GM12878 (cell line): ENCODE measurements at regions not wholly inside any gene's neighbourhood (a gene's known extent, or its start where the extent isn't known, plus 50 kb on each side); places are given as distances from the start of the nearest gene placed in this dataset.

Experiments
- ATAC-seq: fragments of 200-7000 bp; cut with Tn5 transposase; 3 replicates; pipeline ENCODE4 v1.9.1; 2020; ENCODE audit warnings: mild to moderate bottlenecking, moderate library complexity
- BruUV-seq: library from RNA; stranded (reverse); fragments of 400-500 nt; replicated peaks from 2 replicates; lab custom pipeline; 2021; lab: Mats Ljungman, UMichigan
- CTCF ChIA-PET: fragments of 300-600 bp; sonication (Branson Sonifier 250); formaldehyde crosslinking; extraction: SDS; loops from one replicate; lab custom pipeline; 2021; ENCODE audit warnings: inconsistent platforms; lab: Yijun Ruan, JAX
- POLR2A ChIA-PET: fragments of 350-600 bp; formaldehyde crosslinking; extraction: SDS; loops from one replicate; lab custom pipeline; 2021; ENCODE audit warnings: inconsistent platforms; lab: Charles Lee
- RAD21 ChIA-PET: fragments of 300-600 bp; sonication (Branson Sonifier 250); formaldehyde crosslinking; loops from one replicate; lab custom pipeline; 2023; ENCODE audit warnings: antibody characterized with exemption; ENCODE audit not compliant: unreplicated experiment; lab: Charles Lee
- SMC1A ChIA-PET: fragments of 300-600 bp; sonication (Branson Sonifier 250); formaldehyde crosslinking; loops from one replicate; lab custom pipeline; 2023; ENCODE audit not compliant: unreplicated experiment, uncharacterized antibody; lab: Charles Lee
- DNase-seq: peaks from one replicate; pipeline ENCODE4 v3.0.0-alpha.2; 2011; ENCODE audit warnings: low read depth, low spot score
- FAIRE-seq: peaks from 3 replicates; lab custom pipeline; 2011; peaks lifted over from hg19 to GRCh38; lab: Jason Lieb, UNC
- H2AFZ ChIP-seq: 2 replicates; pipeline ENCODE4 v1.6.0; 2011; ENCODE audit warnings: low read depth, low read length, control low read depth; ENCODE audit not compliant: control insufficient read depth
- H3K27ac ChIP-seq: 2 replicates; pipeline ENCODE4 v1.5.1; 2011; ENCODE audit warnings: control low read depth; ENCODE audit not compliant: control insufficient read depth, insufficient read depth
- H3K27me3 ChIP-seq, 2 experiments: replicated peaks in 1 of 2; 2 replicates each; pipeline versions ENCODE4 v1.6.0 to v1.6.1; 2011; ENCODE audit warnings: low read length in 1 of 2; ENCODE audit not compliant: control insufficient read depth in 2 of 2, insufficient read depth in 2 of 2
- H3K36me3 ChIP-seq, 2 experiments: 2 replicates each; pipeline ENCODE4 v1.5.1; 2011; ENCODE audit warnings: low read length in 1 of 2; ENCODE audit not compliant: control insufficient read depth in 2 of 2, insufficient read depth in 2 of 2
- H3K4me1 ChIP-seq: 2 replicates; pipeline ENCODE4 v1.6.1; 2011; ENCODE audit warnings: mild to moderate bottlenecking, low read length, moderate library complexity, mixed read lengths; ENCODE audit not compliant: control insufficient read depth, insufficient read depth
- H3K4me2 ChIP-seq: 2 replicates; pipeline ENCODE4 v1.6.0; 2011; ENCODE audit warnings: control low read depth; ENCODE audit not compliant: control insufficient read depth, insufficient read depth
- H3K4me3 ChIP-seq: fragments of 200-600 bp; sonication (generic); 2 replicates; pipeline ENCODE4 v1.5.1; 2016
- H3K79me2 ChIP-seq: 2 replicates; pipeline ENCODE4 v1.6.0; 2011; ENCODE audit warnings: low read length; ENCODE audit not compliant: control insufficient read depth, insufficient read depth
- H3K9ac ChIP-seq: 2 replicates; pipeline ENCODE4 v1.8.0; 2011; ENCODE audit warnings: low read length, control low read depth, mixed read lengths; ENCODE audit not compliant: control insufficient read depth, insufficient read depth
- H3K9me3 ChIP-seq: replicated peaks from 3 replicates; pipeline ENCODE4 v1.5.1; 2011; ENCODE audit warnings: mild to moderate bottlenecking, low read length; ENCODE audit not compliant: control insufficient read depth, insufficient read depth
- H4K20me1 ChIP-seq: 2 replicates; pipeline ENCODE4 v1.6.0; 2011; ENCODE audit not compliant: control insufficient read depth, insufficient read depth
- IRF3 ChIP-seq: fragments of 450-650 bp; IDR thresholded peaks from 2 replicates; pipeline ENCODE4 v1.6.1; 2014; ENCODE audit warnings: mild to moderate bottlenecking
- KLF5 ChIP-seq: fragments of 450-650 bp; IDR thresholded peaks from 2 replicates; pipeline ENCODE4 v1.6.1; 2014; ENCODE audit warnings: mild to moderate bottlenecking; ENCODE audit not compliant: partially characterized antibody
- NFXL1 ChIP-seq: fragments of 450-650 bp; IDR thresholded peaks from 2 replicates; pipeline ENCODE4 v1.6.1; 2017; ENCODE audit warnings: antibody characterized with exemption, mild to moderate bottlenecking, borderline replicate concordance
- PAX5 ChIP-seq: IDR thresholded peaks from 2 replicates; pipeline ENCODE4 v1.6.1; 2011; ENCODE audit warnings: low read depth, low read length, borderline replicate concordance
- POU2F2 ChIP-seq: IDR thresholded peaks from 3 replicates; pipeline ENCODE4 v1.6.1; 2011; ENCODE audit warnings: low read depth, mild to moderate bottlenecking, low read length, borderline replicate concordance
- RFX5 ChIP-seq: IDR thresholded peaks from 2 replicates; pipeline ENCODE4 v1.6.1; 2011; ENCODE audit warnings: low read depth, low read length, improper control_type of control experiment
- SPI1 ChIP-seq: IDR thresholded peaks from 2 replicates; pipeline ENCODE4 v1.6.1; 2011; ENCODE audit warnings: low read depth, mild to moderate bottlenecking, low read length, moderate library complexity, borderline replicate concordance; ENCODE audit not compliant: insufficient read depth
- SUZ12 ChIP-seq: fragments of 200-600 bp; sonication (generic); IDR thresholded peaks from one replicate; pipeline ENCODE4 v1.6.1; 2018; ENCODE audit warnings: antibody characterized with exemption, mild to moderate bottlenecking; ENCODE audit not compliant: unreplicated experiment
- ZZZ3 ChIP-seq: IDR thresholded peaks from 2 replicates; pipeline ENCODE4 v1.6.1; 2011; ENCODE audit warnings: low read depth; ENCODE audit not compliant: control insufficient read depth, insufficient read length
- WGBS: methylation state at CpG from one replicate; pipeline ENCODE4 v1.1.6; 2016; ENCODE audit warnings: low lambda C conversion rate; ENCODE audit not compliant: insufficient replicate concordance, insufficient coverage; ENCODE audit errors: missing lambda C conversion rate; 5-methylcytosine and 5-hydroxymethylcytosine counted together
- in situ Hi-C: fragments of 300-500 bp; cut with MboI; formaldehyde crosslinking; loops from 9 replicates; pipeline ENCODE4 v1.14.3; 2018; ENCODE audit warnings: mixed read lengths
- intact Hi-C: fragments of 100-400 bp; cut with micrococcal nuclease; formaldehyde crosslinking; loops from one replicate; pipeline ENCODE4 v1.14.2; 2022; ENCODE audit not compliant: unreplicated experiment
- TF ChIP-seq, protein P1 (sequence below): fragments of 450-650 bp; formaldehyde crosslinking; IDR thresholded peaks from 2 replicates; pipeline ENCODE4 v1.4.0; 2020; ENCODE audit warnings: mild to moderate bottlenecking, moderate library complexity
- TF ChIP-seq, protein P2 (sequence below): fragments of 450-650 bp; IDR thresholded peaks from 2 replicates; pipeline ENCODE4 v1.6.1; 2018; ENCODE audit warnings: borderline replicate concordance, mild to moderate bottlenecking; ENCODE audit not compliant: partially characterized antibody
- TF ChIP-seq, protein P3 (sequence below): fragments of 450-650 bp; IDR thresholded peaks from 2 replicates; pipeline ENCODE4 v1.6.1; 2017; ENCODE audit warnings: antibody characterized with exemption, mild to moderate bottlenecking, moderate library complexity

GRCh38 chr1:118340928-118341910 is 156.2 kb upstream of the SPAG17 start:
- Histone ChIP-seq H3K36me3 (no peaks in the 10 kb centered on the region), H3K4me3 (no peak overlapping the region), H3K27ac (no peak overlapping the region), H3K4me2 (no peak overlapping the region), H3K9ac (no peak overlapping the region), H3K9me3 (no peaks in the 10 kb centered on the region), H4K20me1 (no peaks in the 10 kb centered on the region), H3K27me3 (no peaks in the 10 kb centered on the region), H3K4me1 (no peaks in the 10 kb centered on the region), H3K79me2 (no peaks in the 10 kb centered on the region), H2AFZ (no peak overlapping the region)
- no peak for ATAC-seq
- 9% methylated on average over 5 of the region's 5 CpGs for WGBS
- ChIA-PET RAD21 (no interaction called here), CTCF (no interaction called here), SMC1A (interaction anchor here (1.1 kb wide), 1 partner anchor 28 kb away, joined by 3 read pairs; no protein-coding TSS in a partner anchor), POLR2A (no interaction called here)
- no peak for FAIRE-seq
- no peak for DNase-seq
- no TSS peak for BruUV-seq
- intact Hi-C loops (no loop called here), in situ Hi-C loops (no loop called here)
- TF ChIP-seq KLF5: no peak
- TF ChIP-seq NFXL1: no peak
- TF ChIP-seq, protein P1, sequence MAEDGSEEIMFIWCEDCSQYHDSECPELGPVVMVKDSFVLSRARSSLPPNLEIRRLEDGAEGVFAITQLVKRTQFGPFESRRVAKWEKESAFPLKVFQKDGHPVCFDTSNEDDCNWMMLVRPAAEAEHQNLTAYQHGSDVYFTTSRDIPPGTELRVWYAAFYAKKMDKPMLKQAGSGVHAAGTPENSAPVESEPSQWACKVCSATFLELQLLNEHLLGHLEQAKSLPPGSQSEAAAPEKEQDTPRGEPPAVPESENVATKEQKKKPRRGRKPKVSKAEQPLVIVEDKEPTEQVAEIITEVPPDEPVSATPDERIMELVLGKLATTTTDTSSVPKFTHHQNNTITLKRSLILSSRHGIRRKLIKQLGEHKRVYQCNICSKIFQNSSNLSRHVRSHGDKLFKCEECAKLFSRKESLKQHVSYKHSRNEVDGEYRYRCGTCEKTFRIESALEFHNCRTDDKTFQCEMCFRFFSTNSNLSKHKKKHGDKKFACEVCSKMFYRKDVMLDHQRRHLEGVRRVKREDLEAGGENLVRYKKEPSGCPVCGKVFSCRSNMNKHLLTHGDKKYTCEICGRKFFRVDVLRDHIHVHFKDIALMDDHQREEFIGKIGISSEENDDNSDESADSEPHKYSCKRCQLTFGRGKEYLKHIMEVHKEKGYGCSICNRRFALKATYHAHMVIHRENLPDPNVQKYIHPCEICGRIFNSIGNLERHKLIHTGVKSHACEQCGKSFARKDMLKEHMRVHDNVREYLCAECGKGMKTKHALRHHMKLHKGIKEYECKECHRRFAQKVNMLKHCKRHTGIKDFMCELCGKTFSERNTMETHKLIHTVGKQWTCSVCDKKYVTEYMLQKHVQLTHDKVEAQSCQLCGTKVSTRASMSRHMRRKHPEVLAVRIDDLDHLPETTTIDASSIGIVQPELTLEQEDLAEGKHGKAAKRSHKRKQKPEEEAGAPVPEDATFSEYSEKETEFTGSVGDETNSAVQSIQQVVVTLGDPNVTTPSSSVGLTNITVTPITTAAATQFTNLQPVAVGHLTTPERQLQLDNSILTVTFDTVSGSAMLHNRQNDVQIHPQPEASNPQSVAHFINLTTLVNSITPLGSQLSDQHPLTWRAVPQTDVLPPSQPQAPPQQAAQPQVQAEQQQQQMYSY: no peak
- TF ChIP-seq, protein P2, sequence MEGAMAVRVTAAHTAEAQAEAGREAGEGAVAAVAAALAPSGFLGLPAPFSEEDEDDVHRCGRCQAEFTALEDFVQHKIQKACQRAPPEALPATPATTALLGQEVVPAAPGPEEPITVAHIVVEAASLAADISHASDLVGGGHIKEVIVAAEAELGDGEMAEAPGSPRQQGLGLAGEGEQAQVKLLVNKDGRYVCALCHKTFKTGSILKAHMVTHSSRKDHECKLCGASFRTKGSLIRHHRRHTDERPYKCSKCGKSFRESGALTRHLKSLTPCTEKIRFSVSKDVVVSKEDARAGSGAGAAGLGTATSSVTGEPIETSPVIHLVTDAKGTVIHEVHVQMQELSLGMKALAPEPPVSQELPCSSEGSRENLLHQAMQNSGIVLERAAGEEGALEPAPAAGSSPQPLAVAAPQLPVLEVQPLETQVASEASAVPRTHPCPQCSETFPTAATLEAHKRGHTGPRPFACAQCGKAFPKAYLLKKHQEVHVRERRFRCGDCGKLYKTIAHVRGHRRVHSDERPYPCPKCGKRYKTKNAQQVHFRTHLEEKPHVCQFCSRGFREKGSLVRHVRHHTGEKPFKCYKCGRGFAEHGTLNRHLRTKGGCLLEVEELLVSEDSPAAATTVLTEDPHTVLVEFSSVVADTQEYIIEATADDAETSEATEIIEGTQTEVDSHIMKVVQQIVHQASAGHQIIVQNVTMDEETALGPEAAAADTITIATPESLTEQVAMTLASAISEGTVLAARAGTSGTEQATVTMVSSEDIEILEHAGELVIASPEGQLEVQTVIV: no peak
- TF ChIP-seq IRF3: no peak
- no peak for TF ChIP-seq ZZZ3
- no peak for TF ChIP-seq SPI1
- no peak for TF ChIP-seq PAX5
- TF ChIP-seq RFX5: no peak
- no peak for TF ChIP-seq POU2F2
- TF ChIP-seq, protein P3, sequence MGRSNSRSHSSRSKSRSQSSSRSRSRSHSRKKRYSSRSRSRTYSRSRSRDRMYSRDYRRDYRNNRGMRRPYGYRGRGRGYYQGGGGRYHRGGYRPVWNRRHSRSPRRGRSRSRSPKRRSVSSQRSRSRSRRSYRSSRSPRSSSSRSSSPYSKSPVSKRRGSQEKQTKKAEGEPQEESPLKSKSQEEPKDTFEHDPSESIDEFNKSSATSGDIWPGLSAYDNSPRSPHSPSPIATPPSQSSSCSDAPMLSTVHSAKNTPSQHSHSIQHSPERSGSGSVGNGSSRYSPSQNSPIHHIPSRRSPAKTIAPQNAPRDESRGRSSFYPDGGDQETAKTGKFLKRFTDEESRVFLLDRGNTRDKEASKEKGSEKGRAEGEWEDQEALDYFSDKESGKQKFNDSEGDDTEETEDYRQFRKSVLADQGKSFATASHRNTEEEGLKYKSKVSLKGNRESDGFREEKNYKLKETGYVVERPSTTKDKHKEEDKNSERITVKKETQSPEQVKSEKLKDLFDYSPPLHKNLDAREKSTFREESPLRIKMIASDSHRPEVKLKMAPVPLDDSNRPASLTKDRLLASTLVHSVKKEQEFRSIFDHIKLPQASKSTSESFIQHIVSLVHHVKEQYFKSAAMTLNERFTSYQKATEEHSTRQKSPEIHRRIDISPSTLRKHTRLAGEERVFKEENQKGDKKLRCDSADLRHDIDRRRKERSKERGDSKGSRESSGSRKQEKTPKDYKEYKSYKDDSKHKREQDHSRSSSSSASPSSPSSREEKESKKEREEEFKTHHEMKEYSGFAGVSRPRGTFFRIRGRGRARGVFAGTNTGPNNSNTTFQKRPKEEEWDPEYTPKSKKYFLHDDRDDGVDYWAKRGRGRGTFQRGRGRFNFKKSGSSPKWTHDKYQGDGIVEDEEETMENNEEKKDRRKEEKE: no peak
- no peak for TF ChIP-seq SUZ12
